ENCODE measurements at regions not wholly inside any gene's neighbourhood (a gene's known extent, or its start where the extent isn't known, plus 50 kb on each side); places are given as distances from the start of the nearest gene placed in this dataset.

GRCh38 chr14:84622357-84622756 lies 907.6 kb upstream of the FLRT2 start:
- no peak for DNase-seq (ENCODE audit: low spot score)

- DNase-seq (ENCODE audit: low spot score) = no peak
These were observed 886.5 kb upstream of the FLRT2 start for GRCh38 chr14:84643446-84643845.

GRCh38 chr14:84646786-84647500 lies 883.0 kb upstream of the FLRT2 start:
- DNase-seq (ENCODE audit: low spot score) = no peak

- no peak for DNase-seq (ENCODE audit: low spot score)
These were observed 874.9 kb upstream of the FLRT2 start for GRCh38 chr14:84655014-84655413.

- DNase-seq (ENCODE audit: low spot score) = no peak
These were observed 872.0 kb upstream of the FLRT2 start for GRCh38 chr14:84657911-84658310.

- no peak for DNase-seq (ENCODE audit: low spot score)
These were observed 859.1 kb upstream of the FLRT2 start for GRCh38 chr14:84670796-84671195.

GRCh38 chr14:84671776-84672175 lies 858.2 kb upstream of the FLRT2 start:
- DNase-seq (ENCODE audit: low spot score) = no peak

GRCh38 chr14:84674636-84675035 lies 855.3 kb upstream of the FLRT2 start:
- no peak for DNase-seq (ENCODE audit: low spot score)

- no peak for DNase-seq (ENCODE audit: low spot score)
These were observed 843.4 kb upstream of the FLRT2 start for GRCh38 chr14:84686550-84686949.

GRCh38 chr14:84688297-84689025 lies 841.5 kb upstream of the FLRT2 start:
- no peak for DNase-seq (ENCODE audit: low spot score)

GRCh38 chr14:84694161-84694560 lies 835.8 kb upstream of the FLRT2 start:
- DNase-seq (ENCODE audit: low spot score) = no peak

- no peak for DNase-seq (ENCODE audit: low spot score)
These were observed 825.3 kb upstream of the FLRT2 start for GRCh38 chr14:84704601-84705000.

- no peak for DNase-seq (ENCODE audit: low spot score)
These were observed 822.1 kb upstream of the FLRT2 start for GRCh38 chr14:84707830-84708229.

GRCh38 chr14:84708865-84709264 lies 821.1 kb upstream of the FLRT2 start:
- DNase-seq (ENCODE audit: low spot score) = no peak

GRCh38 chr14:84726471-84726870 lies 803.5 kb upstream of the FLRT2 start:
- DNase-seq (ENCODE audit: low spot score) = no peak

GRCh38 chr14:84749191-84749955 lies 780.6 kb upstream of the FLRT2 start:
- no peak for DNase-seq (ENCODE audit: low spot score)

GRCh38 chr14:84750284-84750683 lies 779.7 kb upstream of the FLRT2 start:
- DNase-seq (ENCODE audit: low spot score) = no peak

- DNase-seq (ENCODE audit: low spot score) = no peak
These were observed 779.0 kb upstream of the FLRT2 start for GRCh38 chr14:84750763-84751554.

GRCh38 chr14:84751745-84752144 lies 778.2 kb upstream of the FLRT2 start:
- no peak for DNase-seq (ENCODE audit: low spot score)

- no peak for DNase-seq (ENCODE audit: low spot score)
These were observed 769.3 kb upstream of the FLRT2 start for GRCh38 chr14:84760489-84761126.

- DNase-seq (ENCODE audit: low spot score) = no peak
These were observed 762.5 kb upstream of the FLRT2 start for GRCh38 chr14:84767434-84767833.
